Adrenal gland (tissue), 9 donors: ENCODE measurements at regions not wholly inside any gene's neighbourhood (a gene's known extent, or its start where the extent isn't known, plus 50 kb on each side); places are given as distances from the start of the nearest gene placed in this dataset.

Experiments used
- DNase-seq, 7 donors: peaks; one replicate each; pipeline ENCODE4 v3.0.0-alpha.2; 2019 to 2020
- H3K27ac ChIP-seq, 5 donors: fragments of 200-600 bp; sonication (generic) in 4 of 5; 1 replicate in 3 of 5; 2 replicates in 2 of 5; pipeline versions ENCODE4 v1.5.1 to v1.8.0; 2016 to 2020; ENCODE audit warnings: mild to moderate bottlenecking in 1 of 5
- H3K27me3 ChIP-seq: fragments of 200-600 bp; 2 replicates; pipeline ENCODE4 v1.8.0; 2021
- H3K36me3 ChIP-seq, 2 donors: fragments of 200-600 bp; replicated peaks in 1 of 2; 1 replicate in 1 of 2; 2 replicates in 1 of 2; pipeline versions ENCODE4 v1.5.1 to v1.8.0; 2018 to 2022
- H3K4me1 ChIP-seq, 2 donors: fragments of 200-600 bp; replicated peaks in 1 of 2; 1 replicate in 1 of 2; 2 replicates in 1 of 2; pipeline versions ENCODE4 v1.5.1 to v1.8.0; 2018 to 2021
- H3K4me3 ChIP-seq, 4 donors: fragments of 200-600 bp; sonication (generic) in 3 of 4; one replicate each; pipeline ENCODE4 v1.5.1; 2016 to 2018
- H3K9me3 ChIP-seq, 3 donors: fragments of 200-600 bp; sonication (generic) in 1 of 3; replicated peaks in 1 of 3; 1 replicate in 2 of 3; 2 replicates in 1 of 3; pipeline versions ENCODE4 v1.5.1 to v1.8.0; 2016 to 2021
- POLR2A ChIP-seq, 2 donors: fragments of 450-650 bp; IDR thresholded peaks; one replicate each; pipeline ENCODE4 v1.6.1; 2017; ENCODE audit warnings: antibody characterized with exemption in 2 of 2, mild to moderate bottlenecking in 2 of 2, moderate library complexity in 1 of 2
- WGBS, 4 donors: extraction: QIAGEN DNeasy Blood & Tissue Kit in 2 of 4; methylation state at CpG; one replicate each; pipeline versions ENCODE4 v1.1.5 to v1.1.7; 2013 to 2017; 5-methylcytosine and 5-hydroxymethylcytosine counted together
- intact Hi-C, 2 donors: fragments of 100-400 bp; cut with DNase I; formaldehyde crosslinking; loops; one replicate each; pipeline versions ENCODE4 v1.14.1 to v1.15.0; 2022 to 2023
- TF ChIP-seq, protein P1 (sequence below), 6 experiments: fragments of 450-650 bp in 4 of 6; fragments of 200-600 bp in 2 of 6; sonication (generic) in 1 of 6; IDR thresholded peaks; 1 replicate in 5 of 6; 2 replicates in 1 of 6; pipeline versions ENCODE4 v1.5.1 to v1.8.0; 2016 to 2021; ENCODE audit warnings: antibody characterized with exemption in 6 of 6, mild to moderate bottlenecking in 2 of 6, moderate library complexity in 1 of 6
- donor health status: healthy with polysubstance abuse.
- donor health status: Bipolar disorder and iron deficiency.
- donor health status: DM: yes; HTN: yes; CAD: no.
- donor health status: DM: no; HTN: no; CAD: no.
- donor health status: DM: no; HTN: no; CAD: no.

DNA sequence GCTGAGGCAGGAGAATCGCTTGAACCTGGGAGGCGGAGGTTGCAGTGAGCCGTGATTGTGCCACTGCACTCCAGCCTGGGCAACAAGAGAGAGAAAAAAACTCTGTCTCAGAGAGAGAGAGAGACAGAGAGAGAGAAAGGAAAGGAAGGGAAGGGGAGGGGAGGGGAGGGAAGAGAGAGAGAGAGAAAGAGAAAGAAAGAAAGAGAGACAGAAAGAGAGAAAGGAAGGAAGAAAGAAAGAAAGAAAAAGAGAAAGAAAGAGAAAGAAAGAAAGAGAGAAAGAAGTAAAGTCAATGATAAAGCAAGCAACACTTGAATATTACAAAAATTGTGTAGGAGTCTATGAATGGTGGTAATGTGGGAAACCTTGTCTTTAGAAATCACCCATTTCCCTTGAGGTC is 133.6 kb upstream of the MSX2 start:
- no peak for DNase-seq
- TF ChIP-seq, protein P1, sequence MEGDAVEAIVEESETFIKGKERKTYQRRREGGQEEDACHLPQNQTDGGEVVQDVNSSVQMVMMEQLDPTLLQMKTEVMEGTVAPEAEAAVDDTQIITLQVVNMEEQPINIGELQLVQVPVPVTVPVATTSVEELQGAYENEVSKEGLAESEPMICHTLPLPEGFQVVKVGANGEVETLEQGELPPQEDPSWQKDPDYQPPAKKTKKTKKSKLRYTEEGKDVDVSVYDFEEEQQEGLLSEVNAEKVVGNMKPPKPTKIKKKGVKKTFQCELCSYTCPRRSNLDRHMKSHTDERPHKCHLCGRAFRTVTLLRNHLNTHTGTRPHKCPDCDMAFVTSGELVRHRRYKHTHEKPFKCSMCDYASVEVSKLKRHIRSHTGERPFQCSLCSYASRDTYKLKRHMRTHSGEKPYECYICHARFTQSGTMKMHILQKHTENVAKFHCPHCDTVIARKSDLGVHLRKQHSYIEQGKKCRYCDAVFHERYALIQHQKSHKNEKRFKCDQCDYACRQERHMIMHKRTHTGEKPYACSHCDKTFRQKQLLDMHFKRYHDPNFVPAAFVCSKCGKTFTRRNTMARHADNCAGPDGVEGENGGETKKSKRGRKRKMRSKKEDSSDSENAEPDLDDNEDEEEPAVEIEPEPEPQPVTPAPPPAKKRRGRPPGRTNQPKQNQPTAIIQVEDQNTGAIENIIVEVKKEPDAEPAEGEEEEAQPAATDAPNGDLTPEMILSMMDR (IDR thresholded peaks at IDR 0.05) = no peak
- TF ChIP-seq POLR2A (IDR thresholded peaks at IDR 0.05) = no peak
- peaks cover 2% of the 10 kb centered on the region for H3K27me3 ChIP-seq
- no peak overlapping the region for H3K4me3 ChIP-seq
- H3K27ac ChIP-seq = no peak overlapping the region
- no peaks in the 10 kb centered on the region for H3K9me3 ChIP-seq
- intact Hi-C loops = no loop called here
- H3K4me1 ChIP-seq = no peaks in the 10 kb centered on the region
- WGBS, 4 donors = 66 to 93% (median 77%) methylated on average over 3 of the region's 3 CpGs
- H3K36me3 ChIP-seq = no peaks in the 10 kb centered on the region

DNA sequence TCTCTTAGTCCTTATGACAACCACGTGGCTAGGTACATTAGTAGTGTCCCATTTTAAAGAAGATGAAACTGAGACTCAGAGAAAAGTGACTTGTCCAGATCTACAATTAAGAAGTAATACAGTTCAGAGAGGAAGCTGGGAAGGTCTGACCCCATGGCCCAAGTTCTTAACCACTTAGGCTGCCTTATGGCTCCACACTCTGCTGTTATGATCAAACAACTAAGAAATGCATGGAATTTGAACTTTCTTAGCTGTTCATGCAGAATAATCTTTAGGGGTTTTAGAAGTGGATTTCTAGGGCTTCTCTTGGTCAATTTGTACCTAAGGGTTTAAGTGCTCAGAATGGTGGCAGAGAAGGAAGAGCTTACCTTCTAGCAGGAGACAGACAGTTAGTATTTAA is 128.0 kb upstream of the MSX2 start:
- H3K27ac ChIP-seq = no peak overlapping the region
- TF ChIP-seq, protein P1 (IDR thresholded peaks at IDR 0.05) = no peak
- no peak for TF ChIP-seq POLR2A (IDR thresholded peaks at IDR 0.05)
- H3K27me3 ChIP-seq = peaks cover 22% of the 10 kb centered on the region
- 83 to 100% (median 92%) methylated on average over 1 of the region's 1 CpG for WGBS, 4 donors
- H3K36me3 ChIP-seq = no peaks in the 10 kb centered on the region
- intact Hi-C loops = no loop called here
- no peaks in the 10 kb centered on the region for H3K4me1 ChIP-seq
- H3K9me3 ChIP-seq = no peaks in the 10 kb centered on the region
- no peak overlapping the region for H3K4me3 ChIP-seq
- no peak for DNase-seq

DNA sequence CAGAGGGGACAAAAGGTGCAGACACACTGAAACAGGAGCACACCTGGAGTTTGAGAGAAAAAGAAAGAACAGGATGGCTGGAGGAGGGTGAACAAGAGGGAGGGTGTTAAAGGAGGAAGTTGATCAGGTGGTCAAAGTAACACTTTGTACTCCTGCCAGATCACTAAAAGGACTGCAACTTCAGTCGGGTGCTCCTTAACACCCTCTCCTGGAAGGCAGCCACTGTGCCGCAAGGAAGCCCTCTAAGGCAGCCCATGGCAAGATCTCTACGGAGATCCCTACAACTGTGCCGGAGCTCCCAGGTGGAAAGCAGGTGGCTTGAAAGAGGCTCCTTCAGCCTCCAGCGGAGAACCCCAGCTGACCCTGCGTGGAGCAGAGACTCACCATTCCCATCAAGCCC is 124.4 kb upstream of the MSX2 start:
- intact Hi-C loops = no loop called here
- Histone ChIP-seq H3K9me3 (no peaks in the 10 kb centered on the region), H3K4me1 (no peaks in the 10 kb centered on the region), H3K27me3 (peaks cover 26% of the 10 kb centered on the region), H3K36me3 (no peaks in the 10 kb centered on the region), H3K4me3 (no peak overlapping the region), H3K27ac (no peak overlapping the region)
- WGBS, 4 donors = 22 to 39% (median 34%) methylated on average over 5 to 6 of the region's 6 CpGs
- no peak for DNase-seq
- TF ChIP-seq, protein P1 (IDR thresholded peaks at IDR 0.05) = no peak
- no peak for TF ChIP-seq POLR2A (IDR thresholded peaks at IDR 0.05)

GRCh38 chr5:174601946-174602345 is 122.4 kb upstream of the MSX2 start:
- TF ChIP-seq, protein P1 (IDR thresholded peaks at IDR 0.05) = no peak
- Histone ChIP-seq H3K27me3 (peaks cover 26% of the 10 kb centered on the region), H3K9me3 (no peaks in the 10 kb centered on the region), H3K36me3 (no peaks in the 10 kb centered on the region), H3K4me1 (no peaks in the 10 kb centered on the region), H3K27ac (no peak overlapping the region), H3K4me3 (no peak overlapping the region)
- intact Hi-C loops = no loop called here
- WGBS, 4 donors = 93 to 100% (median 98%) methylated on average over 1 of the region's 1 CpG
- no peak for DNase-seq
